Stomach (tissue), 4 donors: ENCODE measurements at regions not wholly inside any gene's neighbourhood (a gene's known extent, or its start where the extent isn't known, plus 50 kb on each side); places are given as distances from the start of the nearest gene placed in this dataset.

ENCODE experiments used
- CTCF ChIP-seq, 7 experiments: fragments of 450-650 bp in 4 of 7; fragments of 200-600 bp in 3 of 7; sonication (generic) in 3 of 7; IDR thresholded peaks; one replicate each; pipeline ENCODE4 v1.5.1; 2016 to 2019; ENCODE audit warnings: antibody characterized with exemption in 7 of 7, control low read depth in 2 of 7, mild to moderate bottlenecking in 1 of 7
- EP300 ChIP-seq: sonication (generic); formaldehyde crosslinking; IDR thresholded peaks from one replicate; pipeline ENCODE4 v1.6.1; 2017; ENCODE audit warnings: antibody characterized with exemption
- POLR2A ChIP-seq, 4 donors: fragments of 450-650 bp; IDR thresholded peaks; one replicate each; pipeline ENCODE4 v1.6.1; 2016; ENCODE audit warnings: antibody characterized with exemption in 4 of 4, control low read depth in 2 of 4, mild to moderate bottlenecking in 1 of 4, moderate library complexity in 1 of 4
- POLR2AphosphoS5 ChIP-seq, 3 donors: sonication (generic); formaldehyde crosslinking; IDR thresholded peaks; one replicate each; pipeline ENCODE4 v1.6.1; 2016; ENCODE audit warnings: antibody characterized with exemption in 3 of 3

- TF ChIP-seq POLR2A (IDR thresholded peaks at IDR 0.05): no peak
- no peak for TF ChIP-seq POLR2AphosphoS5 (IDR thresholded peaks at IDR 0.05)
- TF ChIP-seq EP300: no peak
- TF ChIP-seq CTCF (IDR thresholded peaks at IDR 0.05): no peak
Measured at GRCh38 chr1:186572509-186572908, 107.7 kb downstream of the PTGS2 start.
